Transverse colon (tissue), 4 donors: ENCODE measurements at regions not wholly inside any gene's neighbourhood (a gene's known extent, or its start where the extent isn't known, plus 50 kb on each side); places are given as distances from the start of the nearest gene placed in this dataset.

Experiments
- POLR2AphosphoS5 ChIP-seq, 3 donors: sonication (generic); formaldehyde crosslinking; IDR thresholded peaks; one replicate each; pipeline ENCODE4 v1.6.1; 2016; ENCODE audit warnings: antibody characterized with exemption in 3 of 3
- TF ChIP-seq, protein P1 (sequence below), 5 experiments: fragments of 200-600 bp in 3 of 5; fragments of 450-650 bp in 2 of 5; sonication (generic) in 3 of 5; IDR thresholded peaks; 1 replicate in 2 of 5; 2 replicates in 3 of 5; pipeline ENCODE4 v1.5.1; 2016 to 2017; ENCODE audit warnings: antibody characterized with exemption in 5 of 5, inconsistent platforms in 3 of 5, mild to moderate bottlenecking in 2 of 5, moderate library complexity in 1 of 5

- TF ChIP-seq POLR2AphosphoS5 (IDR thresholded peaks at IDR 0.05) = no peak
- TF ChIP-seq, protein P1, sequence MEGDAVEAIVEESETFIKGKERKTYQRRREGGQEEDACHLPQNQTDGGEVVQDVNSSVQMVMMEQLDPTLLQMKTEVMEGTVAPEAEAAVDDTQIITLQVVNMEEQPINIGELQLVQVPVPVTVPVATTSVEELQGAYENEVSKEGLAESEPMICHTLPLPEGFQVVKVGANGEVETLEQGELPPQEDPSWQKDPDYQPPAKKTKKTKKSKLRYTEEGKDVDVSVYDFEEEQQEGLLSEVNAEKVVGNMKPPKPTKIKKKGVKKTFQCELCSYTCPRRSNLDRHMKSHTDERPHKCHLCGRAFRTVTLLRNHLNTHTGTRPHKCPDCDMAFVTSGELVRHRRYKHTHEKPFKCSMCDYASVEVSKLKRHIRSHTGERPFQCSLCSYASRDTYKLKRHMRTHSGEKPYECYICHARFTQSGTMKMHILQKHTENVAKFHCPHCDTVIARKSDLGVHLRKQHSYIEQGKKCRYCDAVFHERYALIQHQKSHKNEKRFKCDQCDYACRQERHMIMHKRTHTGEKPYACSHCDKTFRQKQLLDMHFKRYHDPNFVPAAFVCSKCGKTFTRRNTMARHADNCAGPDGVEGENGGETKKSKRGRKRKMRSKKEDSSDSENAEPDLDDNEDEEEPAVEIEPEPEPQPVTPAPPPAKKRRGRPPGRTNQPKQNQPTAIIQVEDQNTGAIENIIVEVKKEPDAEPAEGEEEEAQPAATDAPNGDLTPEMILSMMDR (IDR thresholded peaks at IDR 0.05) = no peak
These were observed 762.8 kb downstream of the BRD1 start for GRCh38 chr22:49064836-49065235.
